GM21737 (cell line): ENCODE measurements at regions not wholly inside any gene's neighbourhood (a gene's known extent, or its start where the extent isn't known, plus 50 kb on each side); places are given as distances from the start of the nearest gene placed in this dataset.

Experiments used
- ATAC-seq: cut with Tn5 transposase; IDR thresholded peaks from one replicate; pipeline ENCODE4 v1.9.1; 2021; ENCODE audit warnings: mild to moderate bottlenecking, moderate library complexity; ENCODE audit not compliant: unreplicated experiment

GRCh38 chr2:221050020-221050795 is 521.9 kb downstream of the EPHA4 start:
- ATAC-seq, result no peak

- no peak for ATAC-seq
These were observed 520.9 kb downstream of the EPHA4 start for GRCh38 chr2:221051162-221051561.

GRCh38 chr2:221060376-221060775 is 511.7 kb downstream of the EPHA4 start:
- ATAC-seq, result no peak

- ATAC-seq, result no peak
These were observed 508.5 kb downstream of the EPHA4 start for GRCh38 chr2:221063568-221063967.

GRCh38 chr2:221064058-221064854 is 507.8 kb downstream of the EPHA4 start:
- no peak for ATAC-seq

GRCh38 chr2:221064880-221065279 is 507.2 kb downstream of the EPHA4 start:
- ATAC-seq, result no peak

- no peak for ATAC-seq
These were observed 504.0 kb downstream of the EPHA4 start for GRCh38 chr2:221068123-221068522.

GRCh38 chr2:221070106-221070505 is 502.0 kb downstream of the EPHA4 start:
- ATAC-seq, result no peak

GRCh38 chr2:221073326-221074049 is 498.6 kb downstream of the EPHA4 start:
- ATAC-seq, result no peak

GRCh38 chr2:221074238-221074637 is 497.9 kb downstream of the EPHA4 start:
- ATAC-seq, result no peak

- no peak for ATAC-seq
These were observed 496.9 kb downstream of the EPHA4 start for GRCh38 chr2:221075203-221075602.

GRCh38 chr2:221077251-221077650 is 494.9 kb downstream of the EPHA4 start:
- no peak for ATAC-seq

- ATAC-seq, result no peak
These were observed 494.3 kb downstream of the EPHA4 start for GRCh38 chr2:221077799-221078198.

- no peak for ATAC-seq
These were observed 486.7 kb downstream of the EPHA4 start for GRCh38 chr2:221085341-221085900.

- no peak for ATAC-seq
These were observed 486.2 kb downstream of the EPHA4 start for GRCh38 chr2:221085936-221086335.

- no peak for ATAC-seq
These were observed 484.3 kb downstream of the EPHA4 start for GRCh38 chr2:221087779-221088178.

- ATAC-seq, result no peak
These were observed 483.6 kb downstream of the EPHA4 start for GRCh38 chr2:221088506-221088905.

GRCh38 chr2:221095356-221095755 is 476.7 kb downstream of the EPHA4 start:
- ATAC-seq, result no peak

- no peak for ATAC-seq
These were observed 475.2 kb downstream of the EPHA4 start for GRCh38 chr2:221096706-221097567.

- no peak for ATAC-seq
These were observed 474.6 kb downstream of the EPHA4 start for GRCh38 chr2:221097568-221097915.
